ENCODE measurements at regions not wholly inside any gene's neighbourhood (a gene's known extent, or its start where the extent isn't known, plus 50 kb on each side); places are given as distances from the start of the nearest gene placed in this dataset.

GRCh38 chr5:110073534-110073933 is 383.8 kb downstream of the MAN2A1 start:
- no peak for DNase-seq (ENCODE audit: extremely low spot score)
- ChIA-PET CTCF (interaction anchor here (1.2 to 1.5 kb wide), 2 partner anchors 16 to 18 kb away, joined by 3 to 4 read pairs; no protein-coding TSS in a partner anchor), POLR2A (no interaction called here)
- TF ChIP-seq, protein P1, sequence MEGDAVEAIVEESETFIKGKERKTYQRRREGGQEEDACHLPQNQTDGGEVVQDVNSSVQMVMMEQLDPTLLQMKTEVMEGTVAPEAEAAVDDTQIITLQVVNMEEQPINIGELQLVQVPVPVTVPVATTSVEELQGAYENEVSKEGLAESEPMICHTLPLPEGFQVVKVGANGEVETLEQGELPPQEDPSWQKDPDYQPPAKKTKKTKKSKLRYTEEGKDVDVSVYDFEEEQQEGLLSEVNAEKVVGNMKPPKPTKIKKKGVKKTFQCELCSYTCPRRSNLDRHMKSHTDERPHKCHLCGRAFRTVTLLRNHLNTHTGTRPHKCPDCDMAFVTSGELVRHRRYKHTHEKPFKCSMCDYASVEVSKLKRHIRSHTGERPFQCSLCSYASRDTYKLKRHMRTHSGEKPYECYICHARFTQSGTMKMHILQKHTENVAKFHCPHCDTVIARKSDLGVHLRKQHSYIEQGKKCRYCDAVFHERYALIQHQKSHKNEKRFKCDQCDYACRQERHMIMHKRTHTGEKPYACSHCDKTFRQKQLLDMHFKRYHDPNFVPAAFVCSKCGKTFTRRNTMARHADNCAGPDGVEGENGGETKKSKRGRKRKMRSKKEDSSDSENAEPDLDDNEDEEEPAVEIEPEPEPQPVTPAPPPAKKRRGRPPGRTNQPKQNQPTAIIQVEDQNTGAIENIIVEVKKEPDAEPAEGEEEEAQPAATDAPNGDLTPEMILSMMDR (IDR thresholded peaks at IDR 0.05; ENCODE audit: control extremely low read depth, extremely low read depth, low read depth, missing control alignments): no peak

- POLR2A ChIA-PET: no interaction called here
- TF ChIP-seq, protein P1 (IDR thresholded peaks at IDR 0.05; ENCODE audit: control extremely low read depth, extremely low read depth, low read depth, missing control alignments): no peak
- CTCF ChIA-PET: interaction anchor here (1.4 kb wide), 1 partner anchor 29 kb away, joined by 4 read pairs; no protein-coding TSS in a partner anchor
- DNase-seq (ENCODE audit: extremely low spot score): no peak
Observed at GRCh38 chr5:110075656-110076055, 385.9 kb downstream of the MAN2A1 start.

DNA sequence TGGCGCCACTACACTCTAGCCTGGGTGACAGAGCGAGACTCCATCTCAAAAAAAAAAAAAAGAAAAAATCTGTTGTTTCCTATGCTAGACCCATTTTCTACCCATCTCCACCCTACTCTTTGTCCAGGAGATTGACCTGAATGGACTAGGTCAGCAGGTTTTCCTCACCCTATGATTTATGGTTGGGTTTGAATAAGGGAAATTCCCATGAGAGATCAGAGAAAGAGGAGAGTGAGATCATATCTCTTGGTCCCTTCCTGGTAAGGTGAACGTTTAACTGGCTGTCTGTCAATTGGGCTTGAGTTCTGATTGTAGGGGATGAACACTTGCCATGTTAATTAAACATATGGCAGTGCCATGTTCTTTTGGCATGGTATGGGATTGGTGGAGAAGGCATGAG is 387.4 kb downstream of the MAN2A1 start:
- TF ChIP-seq, protein P1 (IDR thresholded peaks at IDR 0.05; ENCODE audit: control extremely low read depth, extremely low read depth, low read depth, missing control alignments): no peak
- ChIA-PET POLR2A (no interaction called here), CTCF (no interaction called here)
- no peak for DNase-seq (ENCODE audit: extremely low spot score)

- no peak for DNase-seq (ENCODE audit: extremely low spot score)
- TF ChIP-seq, protein P1 (IDR thresholded peaks at IDR 0.05; ENCODE audit: control extremely low read depth, extremely low read depth, low read depth, missing control alignments): no peak
- POLR2A ChIA-PET: no interaction called here
- CTCF ChIA-PET: interaction anchor here (1.1 to 1.5 kb wide), 2 partner anchors 12 to 37 kb away, joined by 3 read pairs; no protein-coding TSS in a partner anchor
Observed at GRCh38 chr5:110082194-110082593, 392.5 kb downstream of the MAN2A1 start.

DNA sequence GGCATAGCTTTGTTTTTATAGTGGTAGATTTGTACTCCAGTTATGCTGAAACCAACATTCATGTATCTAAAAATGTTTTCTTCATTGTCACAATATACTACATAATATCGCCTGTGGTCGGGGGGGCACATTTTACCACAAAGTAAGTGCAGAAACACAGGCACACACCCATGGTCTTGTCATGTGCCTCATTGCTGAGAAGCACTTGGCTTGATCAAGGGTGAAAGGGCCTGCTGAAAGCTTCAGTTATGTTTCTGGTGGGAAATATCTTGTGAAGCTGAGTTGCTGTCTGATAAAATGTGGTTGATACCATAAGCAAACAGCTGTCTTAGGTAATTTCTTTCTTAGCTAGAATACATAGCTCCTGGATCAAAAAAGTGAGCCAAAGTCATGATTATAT is 393.1 kb downstream of the MAN2A1 start:
- ChIA-PET POLR2A (no interaction called here), CTCF (interaction anchor here (1.1 to 1.5 kb wide), 2 partner anchors 13 to 36 kb away, joined by 3 read pairs; no protein-coding TSS in a partner anchor)
- TF ChIP-seq, protein P1 (IDR thresholded peaks at IDR 0.05; ENCODE audit: control extremely low read depth, extremely low read depth, low read depth, missing control alignments): no peak
- no peak for DNase-seq (ENCODE audit: extremely low spot score)

DNA sequence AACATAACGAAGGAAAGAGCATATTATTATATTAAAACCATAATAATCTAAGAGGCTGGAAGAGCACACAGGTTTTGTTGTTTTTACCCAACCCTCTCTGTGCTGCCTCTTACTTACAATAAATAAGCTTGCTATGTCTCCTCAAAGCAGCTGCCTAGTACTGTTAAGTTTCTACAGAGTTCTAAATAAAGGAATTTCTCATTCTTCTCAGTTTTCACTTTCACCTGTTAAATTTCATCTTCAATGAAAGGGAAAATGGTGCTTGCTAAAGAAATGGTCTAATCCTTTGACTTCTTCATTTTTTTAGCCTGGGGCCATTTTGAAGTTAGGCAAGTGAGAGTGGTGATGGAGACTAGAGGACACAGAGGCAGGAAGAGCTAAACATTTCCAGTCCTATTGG is 396.1 kb downstream of the MAN2A1 start:
- CTCF ChIA-PET: no interaction called here
- TF ChIP-seq, protein P1 (IDR thresholded peaks at IDR 0.05; ENCODE audit: control extremely low read depth, extremely low read depth, low read depth, missing control alignments): no peak
- POLR2A ChIA-PET: no interaction called here
- no peak for DNase-seq (ENCODE audit: extremely low spot score)

Data from GM10248 (cell line).